Fibroblast of peridontal ligament (primary cell): ENCODE measurements at regions not wholly inside any gene's neighbourhood (a gene's known extent, or its start where the extent isn't known, plus 50 kb on each side); places are given as distances from the start of the nearest gene placed in this dataset.
A peak's percentile ranks its signal among the peaks of the same experiment; 100 is the strongest.

Experiments used
- DNase-seq: peaks from one replicate; pipeline ENCODE4 v3.0.0-alpha.2; 2010; ENCODE audit errors: extremely low read depth

GRCh38 chr12:65623507-65623906, 200.8 kb upstream of the HMGA2 start:
- DNase-seq, result no peak

GRCh38 chr12:65624554-65625086, 199.7 kb upstream of the HMGA2 start:
- DNase-seq, result no peak

GRCh38 chr12:65628061-65628460, 196.2 kb upstream of the HMGA2 start:
- no peak for DNase-seq

- no peak for DNase-seq
Observed at GRCh38 chr12:65630555-65630954, 193.7 kb upstream of the HMGA2 start.

GRCh38 chr12:65631621-65632111, 192.6 kb upstream of the HMGA2 start:
- DNase-seq, result peak; percentile 100

GRCh38 chr12:65632131-65632855, 192.0 kb upstream of the HMGA2 start:
- peak; percentile 59 for DNase-seq

GRCh38 chr12:65634061-65634460, 190.2 kb upstream of the HMGA2 start:
- no peak for DNase-seq

GRCh38 chr12:65634626-65635331, 189.5 kb upstream of the HMGA2 start:
- no peak for DNase-seq

GRCh38 chr12:65636436-65636835, 187.8 kb upstream of the HMGA2 start:
- DNase-seq, result no peak

- DNase-seq, result no peak
Observed at GRCh38 chr12:65637150-65637549, 187.1 kb upstream of the HMGA2 start.

GRCh38 chr12:65637774-65638173, 186.5 kb upstream of the HMGA2 start:
- no peak for DNase-seq

GRCh38 chr12:65638324-65638723, 186.0 kb upstream of the HMGA2 start:
- no peak for DNase-seq

GRCh38 chr12:65640489-65640901, 183.8 kb upstream of the HMGA2 start:
- DNase-seq, result peak; percentile 28

GRCh38 chr12:65642061-65642661, 182.1 kb upstream of the HMGA2 start:
- DNase-seq, result no peak

GRCh38 chr12:65643171-65643570, 181.1 kb upstream of the HMGA2 start:
- DNase-seq, result no peak

- peak; percentile 54 for DNase-seq
Observed at GRCh38 chr12:65643595-65644386, 180.5 kb upstream of the HMGA2 start.

- no peak for DNase-seq
Observed at GRCh38 chr12:65646127-65646643, 178.1 kb upstream of the HMGA2 start.

- no peak for DNase-seq
Observed at GRCh38 chr12:65647074-65647473, 177.2 kb upstream of the HMGA2 start.

- no peak for DNase-seq
Observed at GRCh38 chr12:65648461-65648860, 175.8 kb upstream of the HMGA2 start.

GRCh38 chr12:65649126-65649525, 175.2 kb upstream of the HMGA2 start:
- peak; percentile 99 for DNase-seq

GRCh38 chr12:65651060-65651459, 173.2 kb upstream of the HMGA2 start:
- DNase-seq, result no peak
